Endothelial cell (in vitro differentiated cells): ENCODE measurements at regions not wholly inside any gene's neighbourhood (a gene's known extent, or its start where the extent isn't known, plus 50 kb on each side); places are given as distances from the start of the nearest gene placed in this dataset.

Experiments used
- DNase-seq: peaks from one replicate; pipeline ENCODE4 v3.0.0; 2021; ENCODE audit warnings: low spot score
- H3K27ac Mint-ChIP-seq: one replicate; pipeline ENCODE4 v1.8.0; 2021; ENCODE audit warnings: mixed read lengths, inconsistent platforms; ENCODE audit not compliant: unreplicated experiment
- H3K27me3 Mint-ChIP-seq: one replicate; pipeline ENCODE4 v1.8.0; 2021; ENCODE audit warnings: mild to moderate bottlenecking, moderate library complexity, mixed read lengths, inconsistent platforms; ENCODE audit not compliant: unreplicated experiment
- H3K36me3 Mint-ChIP-seq: one replicate; pipeline ENCODE4 v1.8.0; 2021; ENCODE audit warnings: mild to moderate bottlenecking, low read depth, mixed read lengths, inconsistent platforms; ENCODE audit not compliant: unreplicated experiment
- H3K4me1 Mint-ChIP-seq: one replicate; pipeline ENCODE4 v1.8.0; 2021; ENCODE audit warnings: mild to moderate bottlenecking, mixed read lengths, inconsistent platforms; ENCODE audit not compliant: unreplicated experiment
- H3K4me3 Mint-ChIP-seq: one replicate; pipeline ENCODE4 v1.8.0; 2021; ENCODE audit warnings: mild to moderate bottlenecking, mixed read lengths, inconsistent platforms; ENCODE audit not compliant: unreplicated experiment
- H3K9me3 Mint-ChIP-seq: one replicate; pipeline ENCODE4 v1.8.0; 2021; ENCODE audit warnings: mixed read lengths, inconsistent platforms; ENCODE audit not compliant: unreplicated experiment
- TF ChIP-seq, protein P1 (sequence below): fragments of 200-600 bp; sonication (generic); IDR thresholded peaks from one replicate; pipeline ENCODE4 v1.5.0; 2021; ENCODE audit warnings: antibody characterized with exemption; ENCODE audit not compliant: unreplicated experiment

DNA sequence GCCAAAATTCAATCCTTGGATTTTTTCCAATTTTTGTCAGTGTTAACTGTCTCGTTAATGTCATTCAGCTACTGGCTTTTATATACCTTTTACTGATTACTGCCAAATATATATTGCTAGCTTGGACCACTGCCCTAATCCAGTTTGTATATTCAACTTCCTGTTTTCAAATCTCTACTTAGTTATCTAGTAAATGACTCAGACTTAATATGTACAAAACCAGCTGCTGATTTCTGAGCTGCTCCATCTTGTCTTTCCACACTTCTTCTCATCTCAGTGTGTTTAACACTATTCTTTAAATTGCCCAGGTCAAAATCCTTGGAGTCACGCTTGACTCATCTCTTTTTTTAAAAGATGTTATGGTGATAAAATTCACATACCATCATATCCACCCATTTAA is 1196.7 kb downstream of the RAPGEF2 start:
- Mint-ChIP-seq H3K9me3 (no peaks in the 10 kb centered on the region), H3K4me1 (peaks cover 12% of the 10 kb centered on the region), H3K27me3 (no peaks in the 10 kb centered on the region), H3K4me3 (no peak overlapping the region), H3K27ac (no peak overlapping the region), H3K36me3 (no peaks in the 10 kb centered on the region)
- DNase-seq = no peak
- TF ChIP-seq, protein P1, sequence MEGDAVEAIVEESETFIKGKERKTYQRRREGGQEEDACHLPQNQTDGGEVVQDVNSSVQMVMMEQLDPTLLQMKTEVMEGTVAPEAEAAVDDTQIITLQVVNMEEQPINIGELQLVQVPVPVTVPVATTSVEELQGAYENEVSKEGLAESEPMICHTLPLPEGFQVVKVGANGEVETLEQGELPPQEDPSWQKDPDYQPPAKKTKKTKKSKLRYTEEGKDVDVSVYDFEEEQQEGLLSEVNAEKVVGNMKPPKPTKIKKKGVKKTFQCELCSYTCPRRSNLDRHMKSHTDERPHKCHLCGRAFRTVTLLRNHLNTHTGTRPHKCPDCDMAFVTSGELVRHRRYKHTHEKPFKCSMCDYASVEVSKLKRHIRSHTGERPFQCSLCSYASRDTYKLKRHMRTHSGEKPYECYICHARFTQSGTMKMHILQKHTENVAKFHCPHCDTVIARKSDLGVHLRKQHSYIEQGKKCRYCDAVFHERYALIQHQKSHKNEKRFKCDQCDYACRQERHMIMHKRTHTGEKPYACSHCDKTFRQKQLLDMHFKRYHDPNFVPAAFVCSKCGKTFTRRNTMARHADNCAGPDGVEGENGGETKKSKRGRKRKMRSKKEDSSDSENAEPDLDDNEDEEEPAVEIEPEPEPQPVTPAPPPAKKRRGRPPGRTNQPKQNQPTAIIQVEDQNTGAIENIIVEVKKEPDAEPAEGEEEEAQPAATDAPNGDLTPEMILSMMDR = no peak

DNA sequence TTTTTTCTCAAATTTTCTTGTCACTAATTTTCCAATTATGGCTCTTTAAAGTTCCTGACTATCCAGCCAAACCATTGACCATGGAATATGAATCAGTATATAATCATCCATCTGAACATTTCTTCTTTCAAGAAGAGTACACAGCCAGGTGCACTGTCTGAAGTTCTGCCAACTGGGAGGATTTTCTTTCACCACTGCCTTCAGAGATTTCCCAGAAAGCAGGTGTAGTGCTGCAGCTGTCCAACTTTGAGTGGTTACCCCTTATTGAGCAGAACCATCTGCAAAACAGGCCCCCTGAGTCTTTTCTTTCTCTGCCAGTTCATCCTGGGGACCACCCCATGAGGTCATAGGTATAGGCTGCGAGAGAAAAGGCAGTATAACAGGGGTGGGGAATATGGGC is 1213.2 kb downstream of the RAPGEF2 start:
- no peaks in the 10 kb centered on the region for H3K27me3 Mint-ChIP-seq
- TF ChIP-seq, protein P1 = no peak
- DNase-seq = no peak
- no peak overlapping the region for H3K27ac Mint-ChIP-seq
- no peaks in the 10 kb centered on the region for H3K36me3 Mint-ChIP-seq
- no peaks in the 10 kb centered on the region for H3K4me1 Mint-ChIP-seq
- no peaks in the 10 kb centered on the region for H3K9me3 Mint-ChIP-seq
- H3K4me3 Mint-ChIP-seq = no peak overlapping the region

DNA sequence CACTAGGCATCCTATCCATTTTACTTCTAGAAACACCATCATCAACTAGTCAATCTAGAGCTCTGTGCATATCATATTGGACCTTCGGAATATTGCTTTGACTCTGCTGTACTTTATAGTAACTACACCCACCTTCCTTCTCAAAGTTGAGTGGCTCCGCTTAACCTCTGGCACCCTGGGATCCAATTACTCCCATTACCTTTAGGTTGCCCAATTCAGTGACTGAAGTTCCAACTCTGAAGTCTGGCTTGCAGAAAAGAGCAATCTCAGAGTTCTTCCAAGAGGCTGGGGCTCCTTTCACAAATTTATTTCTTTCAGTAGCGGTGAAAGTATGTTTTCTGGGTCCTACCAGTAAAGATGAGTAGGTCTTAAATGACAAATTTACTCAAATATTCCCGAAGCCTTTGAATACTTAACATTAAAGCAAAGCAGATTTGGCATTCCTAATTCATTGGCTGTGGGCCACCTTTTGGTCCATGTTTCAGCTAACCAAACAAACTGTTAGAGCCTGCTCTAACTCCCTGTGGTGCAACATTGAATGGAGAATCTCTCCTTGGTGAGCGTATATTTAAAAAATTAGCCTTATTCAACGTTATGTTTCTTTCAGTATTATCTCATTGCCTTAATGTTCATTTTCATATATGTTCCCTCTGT is 1215.8 kb downstream of the RAPGEF2 start:
- no peaks in the 10 kb centered on the region for H3K27me3 Mint-ChIP-seq
- H3K27ac Mint-ChIP-seq = no peak overlapping the region
- TF ChIP-seq, protein P1 = no peak
- no peaks in the 10 kb centered on the region for H3K36me3 Mint-ChIP-seq
- no peak for DNase-seq
- H3K4me3 Mint-ChIP-seq = no peak overlapping the region
- no peaks in the 10 kb centered on the region for H3K4me1 Mint-ChIP-seq
- no peaks in the 10 kb centered on the region for H3K9me3 Mint-ChIP-seq

DNA sequence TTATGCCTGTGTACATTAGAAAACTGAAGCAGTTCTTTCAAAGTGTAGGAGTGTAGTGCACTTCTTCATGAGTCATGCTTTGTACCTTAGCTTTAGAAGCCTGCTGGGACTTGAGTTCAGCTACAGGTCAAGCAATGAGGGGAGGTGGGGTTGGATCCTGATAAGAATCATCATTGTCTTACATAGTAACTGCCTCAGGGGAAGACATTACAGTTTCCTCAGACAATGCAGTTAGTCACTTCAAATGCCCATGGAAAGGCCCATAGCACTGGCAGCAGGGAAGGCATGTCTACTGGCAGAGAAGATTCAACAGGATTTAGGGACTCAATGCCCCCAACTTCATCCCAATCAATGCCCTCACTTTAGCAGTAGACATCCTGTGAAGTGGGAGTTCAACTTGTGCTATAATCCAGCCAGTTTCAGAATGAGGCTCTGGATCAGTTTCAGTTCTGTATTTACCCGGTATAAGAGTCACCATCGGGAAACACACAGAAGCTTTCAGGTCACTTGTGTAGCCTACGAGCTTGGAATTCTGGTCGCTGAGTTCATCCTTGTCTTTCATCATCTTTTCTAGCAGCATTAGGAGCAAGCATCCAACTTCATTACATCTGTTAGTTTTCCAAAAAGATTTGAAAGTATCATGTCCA is 1216.5 kb downstream of the RAPGEF2 start:
- H3K27ac Mint-ChIP-seq = no peak overlapping the region
- no peaks in the 10 kb centered on the region for H3K36me3 Mint-ChIP-seq
- no peak for DNase-seq
- no peak overlapping the region for H3K4me3 Mint-ChIP-seq
- TF ChIP-seq, protein P1 = no peak
- H3K4me1 Mint-ChIP-seq = no peaks in the 10 kb centered on the region
- H3K9me3 Mint-ChIP-seq = no peaks in the 10 kb centered on the region
- H3K27me3 Mint-ChIP-seq = no peaks in the 10 kb centered on the region

GRCh38 chr4:160319868-160320260 is 1217.0 kb downstream of the RAPGEF2 start:
- H3K9me3 Mint-ChIP-seq = no peaks in the 10 kb centered on the region
- no peaks in the 10 kb centered on the region for H3K36me3 Mint-ChIP-seq
- H3K27ac Mint-ChIP-seq = no peak overlapping the region
- no peaks in the 10 kb centered on the region for H3K27me3 Mint-ChIP-seq
- H3K4me1 Mint-ChIP-seq = no peaks in the 10 kb centered on the region
- no peak for DNase-seq
- TF ChIP-seq, protein P1 = no peak
- no peak overlapping the region for H3K4me3 Mint-ChIP-seq
